ENCODE measurements at regions not wholly inside any gene's neighbourhood (a gene's known extent, or its start where the extent isn't known, plus 50 kb on each side); places are given as distances from the start of the nearest gene placed in this dataset.
A peak's percentile ranks its signal among the peaks of the same experiment; 100 is the strongest.

GRCh38 chr13:31653730-31654129 lies 85.6 kb upstream of the RXFP2 start:
- H3K27me3 ChIP-seq (ENCODE audit: insufficient read depth, low read length), result no peaks in the 10 kb centered on the region
- no peak overlapping the region for H3K4me2 ChIP-seq (ENCODE audit: insufficient read depth, low read length)
- no peaks in the 10 kb centered on the region for H3K9me3 ChIP-seq (ENCODE audit: low read depth, low read length)
- H3K4me1 ChIP-seq (ENCODE audit: insufficient read depth, low read length), result no peaks in the 10 kb centered on the region
- no peak for DNase-seq (ENCODE audit: insufficient read length, low spot score, missing footprints)
- H2AFZ ChIP-seq (ENCODE audit: low read length), result no peak overlapping the region
- H4K20me1 ChIP-seq (ENCODE audit: insufficient read depth, low read length), result no peaks in the 10 kb centered on the region
- H3K79me2 ChIP-seq (ENCODE audit: insufficient read depth, low read length), result no peaks in the 10 kb centered on the region
- TF ChIP-seq CTCF (IDR thresholded peaks at IDR 0.05; ENCODE audit: extremely low read depth, low read depth, low read length), result no peak
- H3K4me3 ChIP-seq (ENCODE audit: insufficient read depth, low read length), result no peak overlapping the region
- H3K36me3 ChIP-seq (ENCODE audit: insufficient read depth, low read length), result no peaks in the 10 kb centered on the region
- H3K27ac ChIP-seq (ENCODE audit: low read depth, low read length), result no peak overlapping the region

- no peaks in the 10 kb centered on the region for H4K20me1 ChIP-seq (ENCODE audit: insufficient read depth, low read length)
- no peaks in the 10 kb centered on the region for H3K27me3 ChIP-seq (ENCODE audit: insufficient read depth, low read length)
- no peaks in the 10 kb centered on the region for H3K4me1 ChIP-seq (ENCODE audit: insufficient read depth, low read length)
- H3K4me2 ChIP-seq (ENCODE audit: insufficient read depth, low read length), result no peak overlapping the region
- no peak overlapping the region for H3K4me3 ChIP-seq (ENCODE audit: insufficient read depth, low read length)
- H3K36me3 ChIP-seq (ENCODE audit: insufficient read depth, low read length), result no peaks in the 10 kb centered on the region
- no peak overlapping the region for H2AFZ ChIP-seq (ENCODE audit: low read length)
- H3K9me3 ChIP-seq (ENCODE audit: low read depth, low read length), result no peaks in the 10 kb centered on the region
- TF ChIP-seq CTCF (IDR thresholded peaks at IDR 0.05; ENCODE audit: extremely low read depth, low read depth, low read length), result no peak
- H3K79me2 ChIP-seq (ENCODE audit: insufficient read depth, low read length), result no peaks in the 10 kb centered on the region
- H3K27ac ChIP-seq (ENCODE audit: low read depth, low read length), result no peak overlapping the region
- DNase-seq (ENCODE audit: insufficient read length, low spot score, missing footprints), result no peak
Measured at GRCh38 chr13:31663880-31664585, 75.3 kb upstream of the RXFP2 start.

- H3K9me3 ChIP-seq (ENCODE audit: low read depth, low read length), result no peaks in the 10 kb centered on the region
- H3K79me2 ChIP-seq (ENCODE audit: insufficient read depth, low read length), result no peaks in the 10 kb centered on the region
- peaks cover 27% of the 10 kb centered on the region for H3K4me1 ChIP-seq (ENCODE audit: insufficient read depth, low read length)
- no peak overlapping the region for H3K27ac ChIP-seq (ENCODE audit: low read depth, low read length)
- no peak overlapping the region for H3K4me3 ChIP-seq (ENCODE audit: insufficient read depth, low read length)
- H3K36me3 ChIP-seq (ENCODE audit: insufficient read depth, low read length), result no peaks in the 10 kb centered on the region
- TF ChIP-seq CTCF (IDR thresholded peaks at IDR 0.05; ENCODE audit: extremely low read depth, low read depth, low read length), result no peak
- H4K20me1 ChIP-seq (ENCODE audit: insufficient read depth, low read length), result no peaks in the 10 kb centered on the region
- peak; percentile 90 for DNase-seq (ENCODE audit: insufficient read length, low spot score, missing footprints)
- H3K4me2 ChIP-seq (ENCODE audit: insufficient read depth, low read length), result no peak overlapping the region
- H3K27me3 ChIP-seq (ENCODE audit: insufficient read depth, low read length), result no peaks in the 10 kb centered on the region
- no peak overlapping the region for H2AFZ ChIP-seq (ENCODE audit: low read length)
Measured at GRCh38 chr13:31670831-31671617, 68.3 kb upstream of the RXFP2 start.

GRCh38 chr13:31674051-31674450 lies 65.3 kb upstream of the RXFP2 start:
- TF ChIP-seq CTCF (IDR thresholded peaks at IDR 0.05; ENCODE audit: extremely low read depth, low read depth, low read length), result no peak
- no peaks in the 10 kb centered on the region for H3K79me2 ChIP-seq (ENCODE audit: insufficient read depth, low read length)
- H3K9me3 ChIP-seq (ENCODE audit: low read depth, low read length), result no peaks in the 10 kb centered on the region
- no peak overlapping the region for H2AFZ ChIP-seq (ENCODE audit: low read length)
- H3K27ac ChIP-seq (ENCODE audit: low read depth, low read length), result peak overlapping the region; percentile 8
- H3K36me3 ChIP-seq (ENCODE audit: insufficient read depth, low read length), result no peaks in the 10 kb centered on the region
- no peaks in the 10 kb centered on the region for H4K20me1 ChIP-seq (ENCODE audit: insufficient read depth, low read length)
- peak overlapping the region; percentile 52 for H3K4me2 ChIP-seq (ENCODE audit: insufficient read depth, low read length)
- no peaks in the 10 kb centered on the region for H3K27me3 ChIP-seq (ENCODE audit: insufficient read depth, low read length)
- peaks cover 31% of the 10 kb centered on the region for H3K4me1 ChIP-seq (ENCODE audit: insufficient read depth, low read length)
- peak overlapping the region; percentile 23 for H3K4me3 ChIP-seq (ENCODE audit: insufficient read depth, low read length)
- peak; percentile 38 for DNase-seq (ENCODE audit: insufficient read length, low spot score, missing footprints)

Data from osteoblast (primary cell).